GM23248 (cell line): ENCODE measurements at regions not wholly inside any gene's neighbourhood (a gene's known extent, or its start where the extent isn't known, plus 50 kb on each side); places are given as distances from the start of the nearest gene placed in this dataset.

Source experiments
- DNase-seq: peaks from one replicate; pipeline ENCODE4 v3.0.0-alpha.2; 2015
- H2AFZ ChIP-seq: fragments of 200-600 bp; sonication (generic); 2 replicates; pipeline ENCODE4 v1.6.1; 2016; ENCODE audit warnings: antibody characterized with exemption
- H3F3A ChIP-seq: fragments of 200-600 bp; sonication (generic); 2 replicates; pipeline ENCODE4 v1.6.1; 2016; ENCODE audit warnings: mild to moderate bottlenecking, antibody characterized with exemption, mixed run types; ENCODE audit not compliant: insufficient read depth
- H3K27ac ChIP-seq: fragments of 200-600 bp; sonication (generic); 2 replicates; pipeline ENCODE4 v1.5.1; 2016; ENCODE audit warnings: mild to moderate bottlenecking
- H3K27me3 ChIP-seq: fragments of 200-600 bp; sonication (generic); replicated peaks from 2 replicates; pipeline ENCODE4 v1.6.1; 2016; ENCODE audit warnings: mild to moderate bottlenecking; ENCODE audit not compliant: insufficient read depth
- H3K36me3 ChIP-seq: fragments of 200-600 bp; sonication (generic); 2 replicates; pipeline ENCODE4 v1.6.1; 2016; ENCODE audit warnings: low read depth, mild to moderate bottlenecking
- H3K4me1 ChIP-seq: fragments of 200-600 bp; sonication (generic); 2 replicates; pipeline ENCODE4 v1.6.1; 2016; ENCODE audit warnings: mild to moderate bottlenecking; ENCODE audit not compliant: insufficient read depth
- H3K4me2 ChIP-seq: fragments of 200-600 bp; sonication (generic); one replicate; pipeline ENCODE4 v1.6.1; 2016; ENCODE audit warnings: mild to moderate bottlenecking; ENCODE audit not compliant: unreplicated experiment
- H3K4me3 ChIP-seq: fragments of 200-600 bp; sonication (generic); 2 replicates; pipeline ENCODE4 v1.5.1; 2016; ENCODE audit warnings: mild to moderate bottlenecking
- H3K79me2 ChIP-seq: fragments of 200-600 bp; sonication (generic); 2 replicates; pipeline ENCODE4 v1.6.1; 2016; ENCODE audit warnings: mild to moderate bottlenecking; ENCODE audit not compliant: insufficient read depth
- H3K9ac ChIP-seq: fragments of 200-600 bp; sonication (generic); 2 replicates; pipeline ENCODE4 v1.6.1; 2016; ENCODE audit warnings: mild to moderate bottlenecking
- H3K9me2 ChIP-seq: fragments of 200-600 bp; sonication (generic); 2 replicates; pipeline ENCODE4 v1.6.1; 2016; ENCODE audit warnings: mixed run types, mild to moderate bottlenecking, moderate library complexity; ENCODE audit not compliant: insufficient read depth
- H3K9me3 ChIP-seq: fragments of 200-600 bp; sonication (generic); one replicate; pipeline ENCODE4 v1.6.1; 2017; ENCODE audit warnings: low read depth
- H4K20me1 ChIP-seq: fragments of 200-600 bp; sonication (generic); 2 replicates; pipeline ENCODE4 v1.6.0; 2016; ENCODE audit not compliant: insufficient read depth
- EZH2 ChIP-seq: fragments of 200-600 bp; sonication (generic); IDR thresholded peaks from 2 replicates; pipeline ENCODE4 v1.6.1; 2018; ENCODE audit warnings: antibody characterized with exemption, mild to moderate bottlenecking; ENCODE audit not compliant: insufficient read depth, poor library complexity, severe bottlenecking
- EZH2phosphoT487 ChIP-seq: fragments of 200-600 bp; sonication (generic); IDR thresholded peaks from 2 replicates; pipeline ENCODE4 v1.6.1; 2018; ENCODE audit warnings: antibody characterized with exemption, moderate library complexity, mild to moderate bottlenecking, low read depth; ENCODE audit not compliant: insufficient read depth
- WGBS, 2 experiments: methylation state at CpG; one replicate each; pipeline ENCODE4 v1.1.6; 2015 to 2017; ENCODE audit warnings: low lambda C conversion rate in 2 of 2, low coverage in 1 of 2; ENCODE audit errors: missing lambda C conversion rate in 2 of 2; 5-methylcytosine and 5-hydroxymethylcytosine counted together
- in situ Hi-C: fragments of 300-500 bp; cut with MboI; formaldehyde crosslinking; loops from 2 replicates; pipeline ENCODE4 v1.15.0; 2020

- Histone ChIP-seq H3K79me2 (no peaks in the 10 kb centered on the region), H3K9me2 (no peaks in the 10 kb centered on the region), H2AFZ (no peak overlapping the region), H3K36me3 (no peaks in the 10 kb centered on the region), H3K9me3 (no peaks in the 10 kb centered on the region), H3F3A (no peaks in the 10 kb centered on the region), H4K20me1 (no peaks in the 10 kb centered on the region), H3K4me1 (0 out of 2 replicates have a peak, but pooled peaks cover 7% of the 10 kb centered on the region), H3K27me3 (peaks cover 9% of the 10 kb centered on the region; the same call in 1 of the 2 replicates), H3K27ac (no peak overlapping the region), H3K9ac (no peak overlapping the region), H3K4me2 (no peak overlapping the region), H3K4me3 (no peak overlapping the region)
- DNase-seq = peak; percentile 57
- 0 to 2% methylated on average over 2 of the region's 2 CpGs for WGBS, 2 experiments
- in situ Hi-C loops = no loop called here
- TF ChIP-seq EZH2phosphoT487 = no peak
- TF ChIP-seq EZH2 = no peak
These were observed 102.7 kb upstream of the C21orf91 start for GRCh38 chr21:17921579-17922530.

- no peak overlapping the region for H3K27ac ChIP-seq
- 32 to 38% methylated on average over 3 of the region's 3 CpGs for WGBS, 2 experiments
These were observed 96.8 kb upstream of the C21orf91 start for GRCh38 chr21:17915976-17916375.

GRCh38 chr21:17911628-17912027 is 92.5 kb upstream of the C21orf91 start:
- no peaks in the 10 kb centered on the region for H3F3A ChIP-seq
- no peaks in the 10 kb centered on the region for H4K20me1 ChIP-seq
- in situ Hi-C loops = no loop called here
- 2 to 3% methylated on average over 3 of the region's 3 CpGs for WGBS, 2 experiments
- no peaks in the 10 kb centered on the region for H3K9me2 ChIP-seq
- H3K4me1 ChIP-seq = peaks cover 4% of the 10 kb centered on the region
- TF ChIP-seq EZH2 (no peak), EZH2phosphoT487 (no peak)
- H3K9me3 ChIP-seq = no peaks in the 10 kb centered on the region
- H3K9ac ChIP-seq = no peak overlapping the region
- H3K79me2 ChIP-seq = no peaks in the 10 kb centered on the region
- H3K4me3 ChIP-seq = no peak overlapping the region
- DNase-seq = peak; percentile 76
- no peak overlapping the region for H3K27ac ChIP-seq
- no peaks in the 10 kb centered on the region for H3K36me3 ChIP-seq
- H3K4me2 ChIP-seq = no peak overlapping the region
- peaks cover 19% of the 10 kb centered on the region for H3K27me3 ChIP-seq
- no peak overlapping the region for H2AFZ ChIP-seq

More at GRCh38 chr21:17915976-17916375, 96.8 kb upstream of the C21orf91 start:
- no peak for DNase-seq
- H3K4me2 ChIP-seq = no peak overlapping the region
- H3K9me3 ChIP-seq = no peaks in the 10 kb centered on the region
- in situ Hi-C loops = no loop called here
- no peak for TF ChIP-seq EZH2phosphoT487
- TF ChIP-seq EZH2 = no peak
- no peaks in the 10 kb centered on the region for H3K79me2 ChIP-seq
- H3K9me2 ChIP-seq = no peaks in the 10 kb centered on the region
- H3K27me3 ChIP-seq = peaks cover 31% of the 10 kb centered on the region
- no peak overlapping the region for H2AFZ ChIP-seq
- H4K20me1 ChIP-seq = no peaks in the 10 kb centered on the region
- no peaks in the 10 kb centered on the region for H3F3A ChIP-seq
- no peak overlapping the region for H3K4me3 ChIP-seq
- H3K36me3 ChIP-seq = no peaks in the 10 kb centered on the region
- H3K4me1 ChIP-seq = peaks cover 4% of the 10 kb centered on the region
- H3K9ac ChIP-seq = no peak overlapping the region

DNA sequence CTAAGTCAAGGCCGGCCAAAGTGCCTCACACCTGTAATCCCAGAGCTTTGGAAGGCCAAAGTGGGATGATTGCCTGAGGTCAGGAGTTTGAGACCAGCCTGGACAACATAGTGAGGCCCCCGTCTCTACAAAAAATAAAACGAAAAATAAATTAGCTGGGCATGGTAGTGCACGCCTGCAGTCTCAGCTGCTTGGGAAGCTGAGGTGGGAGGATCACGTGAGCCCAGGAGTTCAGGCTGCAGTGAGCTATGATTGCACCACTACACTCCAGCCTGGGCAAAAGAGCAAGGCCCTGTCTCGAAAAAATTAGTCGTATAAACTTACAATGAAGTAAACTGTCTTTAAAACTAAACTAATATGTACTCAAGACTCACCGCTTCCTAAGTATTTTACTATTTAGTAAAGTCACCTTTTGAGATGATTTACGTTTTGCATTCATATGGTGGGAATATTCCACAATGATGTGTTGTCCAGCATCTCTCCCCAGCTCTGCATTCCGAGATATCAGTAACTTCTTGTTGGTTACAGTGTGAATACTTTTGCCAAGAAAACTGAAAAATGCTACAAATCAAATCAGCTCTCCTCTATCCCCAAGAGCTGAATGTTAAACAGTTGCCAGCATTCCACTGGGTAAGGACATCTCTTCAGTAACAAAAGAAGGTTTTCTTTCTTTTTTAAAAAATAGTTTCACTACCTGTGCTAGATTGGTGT is 84.9 kb upstream of the C21orf91 start:
- Histone ChIP-seq H3K9me2 (no peaks in the 10 kb centered on the region), H3K27me3 (0 out of 2 replicates have a peak, but pooled peaks cover 6% of the 10 kb centered on the region), H2AFZ (no peak overlapping the region), H3K4me2 (no peak overlapping the region), H3F3A (no peaks in the 10 kb centered on the region), H3K27ac (no peak overlapping the region), H3K4me3 (no peak overlapping the region), H3K4me1 (no peaks in the 10 kb centered on the region), H3K36me3 (no peaks in the 10 kb centered on the region), H4K20me1 (no peaks in the 10 kb centered on the region), H3K79me2 (no peaks in the 10 kb centered on the region), H3K9ac (no peak overlapping the region), H3K9me3 (no peaks in the 10 kb centered on the region)
- in situ Hi-C loops = loop anchor here (5.0 kb wide), 1 partner anchor 227 kb away; no protein-coding TSS in a partner anchor
- no peak for TF ChIP-seq EZH2
- TF ChIP-seq EZH2phosphoT487 = no peak
- no peak for DNase-seq
- 52 to 56% methylated on average over 10 of the region's 10 CpGs for WGBS, 2 experiments
